Large intestine (tissue), 3 donors: ENCODE measurements at regions not wholly inside any gene's neighbourhood (a gene's known extent, or its start where the extent isn't known, plus 50 kb on each side); places are given as distances from the start of the nearest gene placed in this dataset.
A peak's percentile ranks its signal among the peaks of the same experiment; 100 is the strongest.

ENCODE experiments used
- DNase-seq, 2 donors: peaks; one replicate each; pipeline versions ENCODE4 v3.0.0 to v3.0.0-alpha.2; 2013
- H3K27ac ChIP-seq: one replicate; pipeline ENCODE4 v1.5.1; 2013; ENCODE audit warnings: low read length
- H3K27me3 ChIP-seq: 2 replicates; pipeline ENCODE4 v1.6.1; 2013; ENCODE audit warnings: low read length; ENCODE audit not compliant: control insufficient read depth, insufficient read depth
- H3K36me3 ChIP-seq: 2 replicates; pipeline ENCODE4 v1.6.1; 2013; ENCODE audit warnings: low read length; ENCODE audit not compliant: control insufficient read depth, insufficient read depth
- H3K4me1 ChIP-seq: one replicate; pipeline ENCODE4 v1.6.1; 2013; ENCODE audit warnings: low read length; ENCODE audit not compliant: control insufficient read depth, insufficient read depth
- H3K4me3 ChIP-seq: one replicate; pipeline ENCODE4 v1.5.1; 2013; ENCODE audit warnings: low read length
- H3K9me3 ChIP-seq: one replicate; pipeline ENCODE4 v1.6.1; 2013; ENCODE audit warnings: mild to moderate bottlenecking, low read depth, low read length, moderate library complexity; ENCODE audit not compliant: control insufficient read depth
- WGBS: methylation state at CpG from one replicate; pipeline ENCODE4 v1.1.5; 2013; ENCODE audit warnings: low lambda C conversion rate; ENCODE audit not compliant: insufficient coverage; 5-methylcytosine and 5-hydroxymethylcytosine counted together

GRCh38 chr3:148070041-148070440, 627.7 kb upstream of the AGTR1 start:
- Histone ChIP-seq H3K4me3 (no peak overlapping the region), H3K27me3 (no peaks in the 10 kb centered on the region), H3K9me3 (no peaks in the 10 kb centered on the region), H3K27ac (no peak overlapping the region), H3K36me3 (no peaks in the 10 kb centered on the region), H3K4me1 (no peaks in the 10 kb centered on the region)
- DNase-seq = no peak
- 83% methylated on average over 1 of the region's 3 CpGs for WGBS

DNA sequence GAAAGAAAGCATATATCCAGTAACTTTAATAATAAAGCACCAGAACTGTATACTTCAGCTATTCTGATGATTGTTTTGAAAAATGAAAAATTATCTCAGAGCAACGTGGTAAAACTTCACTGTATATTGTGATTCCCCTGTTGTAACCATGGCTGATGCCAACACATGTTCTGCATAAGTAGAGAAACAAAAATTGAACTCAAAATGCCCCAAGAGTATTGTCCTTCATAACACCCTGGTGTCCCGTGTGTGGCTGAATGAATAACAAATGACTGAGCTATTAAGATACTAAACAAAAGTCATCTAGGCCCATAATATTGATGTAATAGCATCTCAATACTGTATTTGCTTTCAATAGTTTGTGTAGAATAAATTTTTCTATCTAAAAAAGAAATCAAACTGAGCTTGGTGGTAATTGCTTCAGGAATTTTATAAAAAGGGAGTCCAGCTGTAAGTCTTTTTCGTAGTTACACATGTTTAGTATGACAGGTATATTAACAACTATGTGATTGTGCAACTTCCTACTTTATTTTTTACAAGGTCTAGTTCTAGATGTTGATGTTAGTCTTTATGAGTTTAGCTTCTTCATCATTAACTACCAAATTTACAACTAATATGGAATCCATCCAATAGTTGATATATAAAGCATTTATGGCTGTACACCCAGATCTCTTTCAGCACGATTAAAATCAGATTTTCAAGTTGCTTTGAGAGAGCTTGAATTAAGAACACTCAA, 623.8 kb upstream of the AGTR1 start:
- Histone ChIP-seq H3K4me1 (no peaks in the 10 kb centered on the region), H3K27ac (no peak overlapping the region), H3K9me3 (no peaks in the 10 kb centered on the region), H3K36me3 (no peaks in the 10 kb centered on the region), H3K27me3 (no peaks in the 10 kb centered on the region), H3K4me3 (no peak overlapping the region)
- no peak for DNase-seq
- 80% methylated on average over 1 of the region's 4 CpGs for WGBS

DNA sequence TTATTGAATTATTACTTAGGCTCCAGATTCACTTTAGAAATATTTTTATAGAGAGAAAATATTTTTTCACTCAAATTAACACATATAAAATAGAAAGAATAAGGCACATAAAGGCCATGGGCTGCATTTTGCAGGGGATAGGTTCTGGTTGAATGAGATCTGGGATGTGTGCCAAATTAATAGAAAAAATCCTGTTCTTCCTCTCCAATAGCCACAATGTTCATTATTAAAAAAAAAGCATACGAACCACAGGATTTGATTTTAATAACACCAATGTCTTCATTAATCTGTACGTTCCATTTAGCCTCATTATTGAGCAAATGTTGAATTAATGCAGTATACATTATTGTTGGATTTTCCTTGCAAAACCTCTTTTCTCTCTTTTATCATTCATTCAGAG, 622.8 kb upstream of the AGTR1 start:
- no peak for DNase-seq
- no peak overlapping the region for H3K27ac ChIP-seq
- no peaks in the 10 kb centered on the region for H3K4me1 ChIP-seq
- H3K36me3 ChIP-seq = no peaks in the 10 kb centered on the region
- no peaks in the 10 kb centered on the region for H3K27me3 ChIP-seq
- H3K4me3 ChIP-seq = no peak overlapping the region
- H3K9me3 ChIP-seq = no peaks in the 10 kb centered on the region
- no CpG with 5 or more reads among the region's 2 CpGs for WGBS

DNA sequence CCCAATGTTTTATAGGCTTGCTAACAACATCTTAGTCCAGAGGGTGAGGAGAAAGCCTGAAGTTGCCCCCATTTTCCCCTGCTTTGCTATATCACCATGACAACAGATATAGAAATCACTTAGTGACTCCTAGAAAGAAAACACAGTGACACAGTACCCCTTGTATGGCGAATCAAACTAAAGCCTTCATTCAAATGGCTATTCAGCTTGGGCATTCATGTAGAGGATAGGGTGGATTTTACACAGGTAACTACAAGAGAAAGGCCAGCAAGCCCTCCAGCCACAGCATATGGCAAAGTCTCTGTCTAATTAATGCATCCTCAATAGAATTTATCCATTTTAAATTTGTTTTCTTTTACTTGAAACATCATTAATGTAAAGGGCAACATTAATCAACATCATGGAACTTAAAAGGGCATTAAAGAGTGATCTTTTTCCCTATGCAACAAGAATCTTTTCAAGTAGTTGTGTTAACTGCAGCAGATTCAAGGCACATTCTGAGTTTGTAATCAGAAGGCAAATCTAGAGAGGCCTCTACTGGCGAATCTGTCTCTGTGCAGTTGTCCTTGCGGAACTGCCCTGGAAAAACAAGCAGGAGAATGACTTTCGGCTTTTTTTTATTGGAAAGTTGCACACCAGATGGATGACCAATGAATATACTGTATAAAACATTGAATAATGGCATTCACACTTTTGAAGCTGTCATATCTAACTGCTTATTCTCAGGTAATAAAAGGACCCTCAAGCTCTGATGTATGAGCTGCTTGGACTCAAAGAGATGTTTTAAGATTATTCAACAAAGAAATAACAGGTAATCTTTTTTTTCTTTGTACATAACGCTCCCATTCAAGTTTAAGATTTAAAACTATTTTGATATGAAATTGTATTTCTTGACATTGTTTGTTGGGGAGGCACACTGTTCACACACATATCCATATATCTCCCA, 621.7 kb upstream of the AGTR1 start:
- Histone ChIP-seq H3K9me3 (no peaks in the 10 kb centered on the region), H3K27me3 (no peaks in the 10 kb centered on the region), H3K36me3 (no peaks in the 10 kb centered on the region), H3K27ac (no peak overlapping the region), H3K4me3 (no peak overlapping the region), H3K4me1 (no peaks in the 10 kb centered on the region)
- peak in 1 of 2 donors; percentile 5 for DNase-seq
- 80% methylated on average over 2 of the region's 5 CpGs for WGBS

DNA sequence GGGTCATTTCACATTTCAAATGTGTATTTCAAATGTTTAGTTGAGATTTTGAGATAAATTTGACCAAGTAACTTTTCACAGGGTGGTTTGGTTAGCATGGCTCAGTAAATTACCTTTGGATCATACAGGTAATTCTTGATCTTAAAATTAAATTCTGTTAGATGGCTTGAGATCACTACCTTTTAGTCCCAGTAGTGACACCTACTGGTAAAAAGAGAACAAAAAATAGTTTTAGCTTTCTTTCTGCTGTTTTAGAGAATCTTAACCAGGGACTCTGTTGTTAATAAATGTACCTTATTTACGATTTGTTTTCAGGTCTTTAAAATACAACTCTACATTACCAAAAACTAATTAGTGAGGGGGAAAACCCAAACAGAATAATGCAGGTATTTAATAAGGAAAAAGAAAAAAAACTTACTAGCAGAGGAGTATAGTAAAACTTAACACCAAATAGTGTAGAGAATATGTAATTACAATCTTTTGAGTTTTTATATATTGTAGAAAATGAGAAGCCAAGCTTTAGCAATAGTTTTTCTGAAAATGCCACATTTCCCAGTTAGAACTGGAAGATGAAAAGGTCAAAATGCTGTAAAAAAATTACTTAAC, 620.3 kb upstream of the AGTR1 start:
- H3K27ac ChIP-seq = no peak overlapping the region
- H3K9me3 ChIP-seq = no peaks in the 10 kb centered on the region
- H3K4me1 ChIP-seq = no peaks in the 10 kb centered on the region
- H3K36me3 ChIP-seq = no peaks in the 10 kb centered on the region
- no peaks in the 10 kb centered on the region for H3K27me3 ChIP-seq
- DNase-seq = no peak
- 0% methylated on average over 1 of the region's 1 CpG for WGBS
- no peak overlapping the region for H3K4me3 ChIP-seq

DNA sequence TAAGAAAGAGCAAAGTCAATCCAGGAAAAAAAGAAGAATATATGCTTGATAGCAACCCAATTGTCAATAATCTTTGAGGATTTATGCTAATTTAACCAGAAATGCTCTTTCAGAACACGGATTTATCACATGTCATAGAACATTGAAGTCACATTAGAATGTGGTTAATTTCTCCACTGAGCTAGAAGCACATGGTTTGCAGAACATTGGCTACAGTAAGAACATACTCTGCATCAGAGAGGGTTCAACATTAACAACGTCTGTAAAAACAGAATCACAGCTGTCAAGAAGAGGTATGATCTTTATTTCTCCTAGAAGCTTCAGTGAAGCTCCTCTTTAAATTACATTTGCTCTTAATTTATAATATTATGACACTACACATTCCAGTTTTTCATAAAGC, 619.7 kb upstream of the AGTR1 start:
- Histone ChIP-seq H3K36me3 (no peaks in the 10 kb centered on the region), H3K27ac (no peak overlapping the region), H3K4me3 (no peak overlapping the region), H3K9me3 (no peaks in the 10 kb centered on the region), H3K27me3 (no peaks in the 10 kb centered on the region), H3K4me1 (no peaks in the 10 kb centered on the region)
- WGBS = no CpG with 5 or more reads among the region's 2 CpGs
- DNase-seq = no peak

- H3K27ac ChIP-seq = no peak overlapping the region
- no peaks in the 10 kb centered on the region for H3K4me1 ChIP-seq
- H3K4me3 ChIP-seq = no peak overlapping the region
- no peaks in the 10 kb centered on the region for H3K27me3 ChIP-seq
- no peak for DNase-seq
- H3K36me3 ChIP-seq = no peaks in the 10 kb centered on the region
- H3K9me3 ChIP-seq = no peaks in the 10 kb centered on the region
Observed at GRCh38 chr3:148078658-148079057, 619.0 kb upstream of the AGTR1 start.

DNA sequence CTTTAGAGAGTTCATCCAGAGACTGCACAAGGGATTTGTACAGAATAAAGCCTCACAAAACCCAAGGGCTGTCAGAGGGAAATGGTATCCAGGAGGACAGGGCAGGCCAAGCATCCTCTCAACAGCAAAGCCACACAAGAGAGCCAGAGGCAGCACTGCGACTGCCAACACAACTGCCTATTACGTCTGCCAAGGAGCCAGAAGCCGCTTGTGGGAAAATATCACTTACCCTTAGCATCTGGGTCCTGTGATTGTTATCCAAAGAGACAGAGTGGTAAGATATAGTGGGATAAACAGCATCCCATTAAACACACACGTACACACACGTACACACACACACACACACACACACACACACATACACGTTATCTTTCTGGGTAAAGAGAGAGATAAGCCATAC, 618.3 kb upstream of the AGTR1 start:
- DNase-seq = no peak
- H3K4me1 ChIP-seq = no peaks in the 10 kb centered on the region
- H3K27ac ChIP-seq = no peak overlapping the region
- no CpG with 5 or more reads among the region's 6 CpGs for WGBS
- H3K27me3 ChIP-seq = no peaks in the 10 kb centered on the region
- H3K9me3 ChIP-seq = no peaks in the 10 kb centered on the region
- H3K4me3 ChIP-seq = no peak overlapping the region
- no peaks in the 10 kb centered on the region for H3K36me3 ChIP-seq

- Histone ChIP-seq H3K27ac (no peak overlapping the region), H3K36me3 (no peaks in the 10 kb centered on the region), H3K4me3 (no peak overlapping the region), H3K27me3 (no peaks in the 10 kb centered on the region), H3K4me1 (no peaks in the 10 kb centered on the region), H3K9me3 (no peaks in the 10 kb centered on the region)
- no peak for DNase-seq
- no CpG with 5 or more reads among the region's 1 CpG for WGBS
Observed at GRCh38 chr3:148081926-148082325, 615.8 kb upstream of the AGTR1 start.

GRCh38 chr3:148082506-148083280, 615.0 kb upstream of the AGTR1 start:
- Histone ChIP-seq H3K4me3 (no peak overlapping the region), H3K27ac (no peak overlapping the region), H3K4me1 (no peaks in the 10 kb centered on the region), H3K9me3 (no peaks in the 10 kb centered on the region), H3K27me3 (no peaks in the 10 kb centered on the region), H3K36me3 (no peaks in the 10 kb centered on the region)
- WGBS = 79% methylated on average over 4 of the region's 4 CpGs
- DNase-seq = no peak
